ENCODE measurements at regions not wholly inside any gene's neighbourhood (a gene's known extent, or its start where the extent isn't known, plus 50 kb on each side); places are given as distances from the start of the nearest gene placed in this dataset.

GRCh38 chr16:85562093-85562786 is 50.9 kb upstream of the GSE1 start:
- TF ChIP-seq, protein P1, sequence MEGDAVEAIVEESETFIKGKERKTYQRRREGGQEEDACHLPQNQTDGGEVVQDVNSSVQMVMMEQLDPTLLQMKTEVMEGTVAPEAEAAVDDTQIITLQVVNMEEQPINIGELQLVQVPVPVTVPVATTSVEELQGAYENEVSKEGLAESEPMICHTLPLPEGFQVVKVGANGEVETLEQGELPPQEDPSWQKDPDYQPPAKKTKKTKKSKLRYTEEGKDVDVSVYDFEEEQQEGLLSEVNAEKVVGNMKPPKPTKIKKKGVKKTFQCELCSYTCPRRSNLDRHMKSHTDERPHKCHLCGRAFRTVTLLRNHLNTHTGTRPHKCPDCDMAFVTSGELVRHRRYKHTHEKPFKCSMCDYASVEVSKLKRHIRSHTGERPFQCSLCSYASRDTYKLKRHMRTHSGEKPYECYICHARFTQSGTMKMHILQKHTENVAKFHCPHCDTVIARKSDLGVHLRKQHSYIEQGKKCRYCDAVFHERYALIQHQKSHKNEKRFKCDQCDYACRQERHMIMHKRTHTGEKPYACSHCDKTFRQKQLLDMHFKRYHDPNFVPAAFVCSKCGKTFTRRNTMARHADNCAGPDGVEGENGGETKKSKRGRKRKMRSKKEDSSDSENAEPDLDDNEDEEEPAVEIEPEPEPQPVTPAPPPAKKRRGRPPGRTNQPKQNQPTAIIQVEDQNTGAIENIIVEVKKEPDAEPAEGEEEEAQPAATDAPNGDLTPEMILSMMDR (optimal IDR thresholded peaks at IDR 0.05 in 1 of 3, IDR thresholded peaks at IDR 0.05 in 1 of 3, conservative IDR thresholded peaks at IDR 0.05 in 1 of 3; ENCODE audit: extremely low read depth in 1 of 3, insufficient read depth in 2 of 3, low read length in 3 of 3): no peak
- TF ChIP-seq EZH2 (IDR thresholded peaks at IDR 0.05; ENCODE audit: low read length): no peak
